C4-2B (cell line): ENCODE measurements at regions not wholly inside any gene's neighbourhood (a gene's known extent, or its start where the extent isn't known, plus 50 kb on each side); places are given as distances from the start of the nearest gene placed in this dataset.

Experiments used
- ZFX ChIP-seq: fragments of 450-650 bp; IDR thresholded peaks from 2 replicates; pipeline ENCODE4 v1.6.1; 2017
- TF ChIP-seq, protein P1 (sequence below): fragments of 450-650 bp; conservative IDR thresholded peaks from 2 replicates; pipeline ENCODE4 v1.5.1; 2017; ENCODE audit warnings: mild to moderate bottlenecking

DNA sequence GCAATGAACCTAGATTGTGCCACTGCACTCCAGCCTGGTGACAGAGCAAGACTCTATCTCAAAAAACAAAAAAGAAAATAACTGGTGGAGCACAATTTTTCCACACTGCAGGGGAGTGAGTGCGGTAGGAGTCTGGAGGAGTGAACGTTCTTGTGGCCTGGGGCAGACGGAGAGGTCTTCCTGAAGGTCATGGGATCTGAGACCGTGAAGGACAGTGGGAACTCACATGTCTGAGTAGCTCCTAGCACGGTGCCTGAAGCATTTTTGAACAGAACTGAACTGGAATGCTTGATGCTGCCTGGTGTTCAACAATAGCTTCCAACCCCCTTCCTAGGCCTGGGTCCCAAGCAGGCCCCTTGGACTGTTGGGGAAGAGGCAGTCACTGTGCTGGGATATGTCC, 84.3 kb upstream of the PODXL start:
- TF ChIP-seq ZFX: no peak
- TF ChIP-seq, protein P1, sequence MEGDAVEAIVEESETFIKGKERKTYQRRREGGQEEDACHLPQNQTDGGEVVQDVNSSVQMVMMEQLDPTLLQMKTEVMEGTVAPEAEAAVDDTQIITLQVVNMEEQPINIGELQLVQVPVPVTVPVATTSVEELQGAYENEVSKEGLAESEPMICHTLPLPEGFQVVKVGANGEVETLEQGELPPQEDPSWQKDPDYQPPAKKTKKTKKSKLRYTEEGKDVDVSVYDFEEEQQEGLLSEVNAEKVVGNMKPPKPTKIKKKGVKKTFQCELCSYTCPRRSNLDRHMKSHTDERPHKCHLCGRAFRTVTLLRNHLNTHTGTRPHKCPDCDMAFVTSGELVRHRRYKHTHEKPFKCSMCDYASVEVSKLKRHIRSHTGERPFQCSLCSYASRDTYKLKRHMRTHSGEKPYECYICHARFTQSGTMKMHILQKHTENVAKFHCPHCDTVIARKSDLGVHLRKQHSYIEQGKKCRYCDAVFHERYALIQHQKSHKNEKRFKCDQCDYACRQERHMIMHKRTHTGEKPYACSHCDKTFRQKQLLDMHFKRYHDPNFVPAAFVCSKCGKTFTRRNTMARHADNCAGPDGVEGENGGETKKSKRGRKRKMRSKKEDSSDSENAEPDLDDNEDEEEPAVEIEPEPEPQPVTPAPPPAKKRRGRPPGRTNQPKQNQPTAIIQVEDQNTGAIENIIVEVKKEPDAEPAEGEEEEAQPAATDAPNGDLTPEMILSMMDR: no peak
